Spleen (tissue), 7 donors: ENCODE measurements at regions not wholly inside any gene's neighbourhood (a gene's known extent, or its start where the extent isn't known, plus 50 kb on each side); places are given as distances from the start of the nearest gene placed in this dataset.

Experiments used
- CTCF ChIP-seq, 11 experiments: fragments of 200-600 bp in 7 of 11; fragments of 450-650 bp in 4 of 11; sonication (generic) in 4 of 11; IDR thresholded peaks in 8 of 11; conservative IDR thresholded peaks in 3 of 11; 1 replicate in 7 of 11; 2 replicates in 4 of 11; pipeline versions ENCODE4 v1.4.0 to v1.8.0; 2016 to 2021; ENCODE audit warnings: antibody characterized with exemption in 11 of 11, inconsistent platforms in 4 of 11, mild to moderate bottlenecking in 1 of 11
- POLR2A ChIP-seq, 3 donors: fragments of 450-650 bp; IDR thresholded peaks; one replicate each; pipeline ENCODE4 v1.5.1; 2017; ENCODE audit warnings: antibody characterized with exemption in 3 of 3, mild to moderate bottlenecking in 1 of 3
- POLR2AphosphoS5 ChIP-seq, 3 donors: sonication (generic); formaldehyde crosslinking; IDR thresholded peaks; one replicate each; pipeline ENCODE4 v1.5.1; 2017; ENCODE audit warnings: antibody characterized with exemption in 3 of 3
- donor health status: DM: no; HTN: no; CAD: no; lungs with moderate emphysema.
- donor health status: DM: no; HTN: no; CAD: no.
- donor health status: DM: no; HTN: no; CAD: no.

DNA sequence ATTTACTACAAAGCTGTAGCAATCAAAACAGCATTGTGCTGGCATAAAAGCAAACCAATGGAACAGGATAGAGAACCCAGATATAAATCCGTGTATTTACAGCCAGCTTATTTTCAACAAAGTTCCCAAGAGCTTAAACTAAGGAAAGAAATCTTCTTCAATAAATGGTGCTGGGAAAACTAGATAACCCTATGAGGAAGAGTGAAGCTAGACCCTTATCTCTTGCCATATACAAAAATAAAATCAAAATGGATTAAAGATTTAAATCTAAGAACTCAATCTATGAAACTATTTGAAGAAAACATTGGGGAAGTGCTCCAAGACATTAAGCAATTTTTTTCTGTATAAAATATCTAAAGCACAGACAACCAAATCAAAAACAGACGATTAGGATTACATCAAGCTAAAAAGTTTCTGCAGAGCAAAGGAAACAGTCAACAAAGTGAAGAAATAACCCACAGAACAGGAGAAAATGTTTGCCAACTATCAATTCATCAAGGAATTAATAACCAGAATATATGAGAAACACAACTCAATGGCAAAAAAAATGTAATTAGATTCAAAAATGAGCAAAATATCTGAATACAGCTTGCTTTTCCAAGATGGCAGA lies 480.7 kb downstream of the LMO7 start:
- TF ChIP-seq CTCF (IDR thresholded peaks at IDR 0.05 in 8 of 11, conservative IDR thresholded peaks at IDR 0.05 in 3 of 11) (no peak), POLR2A (IDR thresholded peaks at IDR 0.05) (no peak), POLR2AphosphoS5 (IDR thresholded peaks at IDR 0.05) (no peak)
